Fibroblast of villous mesenchyme (primary cell): ENCODE measurements at regions not wholly inside any gene's neighbourhood (a gene's known extent, or its start where the extent isn't known, plus 50 kb on each side); places are given as distances from the start of the nearest gene placed in this dataset.

Source experiments
- DNase-seq: peaks from one replicate; pipeline ENCODE4 v3.0.0-alpha.2; 2010; ENCODE audit warnings: low read depth
- H3K4me3 ChIP-seq: 2 replicates; pipeline ENCODE4 v1.5.1; 2011; ENCODE audit warnings: low read depth, mild to moderate bottlenecking, low read length
- TF ChIP-seq, protein P1 (sequence below): IDR thresholded peaks from 2 replicates; pipeline ENCODE4 v1.5.1; 2012; ENCODE audit warnings: low read depth, mild to moderate bottlenecking, low read length; ENCODE audit not compliant: insufficient read depth

- no peak overlapping the region for H3K4me3 ChIP-seq
- TF ChIP-seq, protein P1, sequence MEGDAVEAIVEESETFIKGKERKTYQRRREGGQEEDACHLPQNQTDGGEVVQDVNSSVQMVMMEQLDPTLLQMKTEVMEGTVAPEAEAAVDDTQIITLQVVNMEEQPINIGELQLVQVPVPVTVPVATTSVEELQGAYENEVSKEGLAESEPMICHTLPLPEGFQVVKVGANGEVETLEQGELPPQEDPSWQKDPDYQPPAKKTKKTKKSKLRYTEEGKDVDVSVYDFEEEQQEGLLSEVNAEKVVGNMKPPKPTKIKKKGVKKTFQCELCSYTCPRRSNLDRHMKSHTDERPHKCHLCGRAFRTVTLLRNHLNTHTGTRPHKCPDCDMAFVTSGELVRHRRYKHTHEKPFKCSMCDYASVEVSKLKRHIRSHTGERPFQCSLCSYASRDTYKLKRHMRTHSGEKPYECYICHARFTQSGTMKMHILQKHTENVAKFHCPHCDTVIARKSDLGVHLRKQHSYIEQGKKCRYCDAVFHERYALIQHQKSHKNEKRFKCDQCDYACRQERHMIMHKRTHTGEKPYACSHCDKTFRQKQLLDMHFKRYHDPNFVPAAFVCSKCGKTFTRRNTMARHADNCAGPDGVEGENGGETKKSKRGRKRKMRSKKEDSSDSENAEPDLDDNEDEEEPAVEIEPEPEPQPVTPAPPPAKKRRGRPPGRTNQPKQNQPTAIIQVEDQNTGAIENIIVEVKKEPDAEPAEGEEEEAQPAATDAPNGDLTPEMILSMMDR: no peak
- DNase-seq: no peak
Measured at GRCh38 chr10:76695069-76695468, 942.5 kb downstream of the KCNMA1 start.

GRCh38 chr10:76686201-76686600 lies 951.4 kb downstream of the KCNMA1 start:
- no peak overlapping the region for H3K4me3 ChIP-seq
- DNase-seq: no peak
- TF ChIP-seq, protein P1: no peak

DNA sequence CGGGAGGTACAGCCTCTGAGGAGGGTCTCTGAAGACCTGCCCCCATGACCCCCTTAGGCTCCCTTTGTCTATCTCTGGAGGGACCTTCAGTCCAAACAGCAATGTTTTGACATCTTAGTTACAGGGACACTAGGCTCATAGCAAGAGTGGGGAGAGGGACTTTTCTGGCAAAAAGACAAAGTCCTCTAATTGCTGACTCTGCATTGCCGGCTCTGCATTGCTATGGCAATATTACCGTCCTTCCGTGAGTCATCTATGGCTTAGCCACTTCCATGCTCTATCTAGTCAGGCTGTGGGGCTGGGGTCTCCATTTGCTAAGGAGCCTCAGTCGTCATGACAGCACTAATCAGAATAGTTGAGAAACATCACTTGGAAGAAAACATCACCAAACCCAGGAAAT lies 952.6 kb downstream of the KCNMA1 start:
- TF ChIP-seq, protein P1: no peak
- no peak for DNase-seq
- no peak overlapping the region for H3K4me3 ChIP-seq

DNA sequence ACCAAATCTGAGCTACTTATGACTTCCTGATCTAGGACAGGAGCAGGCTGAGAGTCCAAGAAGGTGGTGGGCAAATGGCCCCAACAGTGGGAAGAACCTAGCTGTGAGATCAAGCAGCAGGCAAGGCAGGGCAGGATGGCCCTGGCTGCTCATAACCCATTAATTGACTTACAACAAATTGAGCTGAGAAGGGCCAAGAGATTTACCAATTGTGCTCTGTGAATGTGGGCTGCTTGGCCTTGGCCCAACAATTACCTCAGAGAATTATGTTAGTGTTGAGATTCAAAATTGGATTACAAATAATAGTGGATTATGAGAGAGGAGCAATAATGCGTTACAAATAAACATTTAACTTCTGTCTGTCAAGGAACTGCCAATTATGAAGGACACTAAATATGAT lies 956.5 kb downstream of the KCNMA1 start:
- TF ChIP-seq, protein P1: no peak
- H3K4me3 ChIP-seq: no peak overlapping the region
- no peak for DNase-seq

GRCh38 chr10:76679030-76679429 lies 958.6 kb downstream of the KCNMA1 start:
- no peak for DNase-seq
- TF ChIP-seq, protein P1: no peak
- no peak overlapping the region for H3K4me3 ChIP-seq

- TF ChIP-seq, protein P1: no peak
- no peak overlapping the region for H3K4me3 ChIP-seq
- DNase-seq: peak; percentile 8
Measured at GRCh38 chr10:76675951-76676587, 961.5 kb downstream of the KCNMA1 start.

GRCh38 chr10:76675561-76675950 lies 962.1 kb downstream of the KCNMA1 start:
- TF ChIP-seq, protein P1: no peak
- no peak overlapping the region for H3K4me3 ChIP-seq
- DNase-seq: no peak
